Fibroblast of peridontal ligament (primary cell): ENCODE measurements at regions not wholly inside any gene's neighbourhood (a gene's known extent, or its start where the extent isn't known, plus 50 kb on each side); places are given as distances from the start of the nearest gene placed in this dataset.

Experiments used
- DNase-seq: peaks from one replicate; pipeline ENCODE4 v3.0.0-alpha.2; 2010; ENCODE audit errors: extremely low read depth

- DNase-seq = no peak
These were observed 866.6 kb downstream of the BRD1 start for GRCh38 chr22:48960980-48961660.

GRCh38 chr22:48960576-48960975 lies 867.1 kb downstream of the BRD1 start:
- no peak for DNase-seq

GRCh38 chr22:48959496-48959895 lies 868.2 kb downstream of the BRD1 start:
- no peak for DNase-seq

DNA sequence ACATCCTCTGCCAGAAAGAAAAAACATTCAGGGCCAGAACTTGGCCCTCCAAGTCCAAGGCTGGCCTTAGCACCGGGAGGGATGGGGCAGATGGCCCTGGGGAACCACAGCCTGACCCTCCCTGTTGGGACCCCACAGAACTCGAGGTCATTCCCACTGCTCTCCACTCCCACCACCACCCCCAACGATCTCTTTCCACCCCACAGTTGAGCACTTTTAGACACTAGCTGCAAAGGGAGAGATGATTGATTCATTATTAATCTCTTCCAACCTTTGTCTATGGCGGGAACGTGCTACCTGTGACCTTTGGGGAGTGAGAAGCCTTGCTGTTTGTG lies 869.7 kb downstream of the BRD1 start:
- no peak for DNase-seq

- DNase-seq = no peak
These were observed 870.2 kb downstream of the BRD1 start for GRCh38 chr22:48957311-48957986.

DNA sequence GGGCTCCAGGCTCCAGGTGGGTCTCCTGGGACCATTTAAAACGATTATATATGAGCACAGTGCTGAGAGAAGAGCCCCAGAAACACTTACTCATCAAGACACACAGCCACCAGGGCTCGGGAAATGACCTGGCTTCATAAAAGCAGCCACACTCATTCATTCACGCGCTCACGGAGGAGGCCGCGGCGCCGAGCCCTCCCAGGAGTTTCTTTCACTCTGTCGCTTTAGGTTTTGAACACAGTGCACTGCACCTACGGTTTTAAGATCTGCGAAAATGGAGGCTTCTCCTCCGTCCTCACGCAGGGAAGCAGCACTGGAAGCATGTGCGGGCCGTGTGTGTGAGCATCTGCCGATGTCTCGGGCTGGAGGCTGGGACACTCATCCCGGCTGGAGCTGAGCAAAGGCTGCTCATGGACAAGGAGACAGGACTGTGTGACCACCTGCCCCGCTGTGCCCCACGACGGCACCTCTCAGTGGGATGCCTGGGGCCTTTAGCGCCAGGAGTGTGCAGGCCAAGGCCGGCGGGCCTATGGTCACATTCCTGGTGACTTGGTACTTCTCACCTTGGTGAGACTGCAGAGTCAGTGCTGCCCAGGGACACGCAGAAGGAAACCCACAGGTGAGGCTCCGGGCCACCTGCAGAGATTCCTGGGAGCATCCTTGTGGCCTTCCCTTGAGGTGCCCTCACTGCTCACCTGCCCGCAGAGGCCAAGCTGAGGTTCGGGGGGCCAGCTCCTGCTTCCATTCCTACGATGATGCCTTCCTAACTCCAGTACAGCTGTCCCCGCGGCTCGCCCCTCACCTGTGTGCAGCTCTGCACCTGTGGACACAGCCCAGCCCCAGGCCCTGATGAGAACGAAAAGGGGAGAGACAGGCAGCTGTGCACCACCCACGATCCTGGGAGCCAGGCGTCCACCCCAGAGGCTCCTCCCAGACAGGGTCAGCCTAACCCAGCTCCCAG lies 872.0 kb downstream of the BRD1 start:
- no peak for DNase-seq

DNA sequence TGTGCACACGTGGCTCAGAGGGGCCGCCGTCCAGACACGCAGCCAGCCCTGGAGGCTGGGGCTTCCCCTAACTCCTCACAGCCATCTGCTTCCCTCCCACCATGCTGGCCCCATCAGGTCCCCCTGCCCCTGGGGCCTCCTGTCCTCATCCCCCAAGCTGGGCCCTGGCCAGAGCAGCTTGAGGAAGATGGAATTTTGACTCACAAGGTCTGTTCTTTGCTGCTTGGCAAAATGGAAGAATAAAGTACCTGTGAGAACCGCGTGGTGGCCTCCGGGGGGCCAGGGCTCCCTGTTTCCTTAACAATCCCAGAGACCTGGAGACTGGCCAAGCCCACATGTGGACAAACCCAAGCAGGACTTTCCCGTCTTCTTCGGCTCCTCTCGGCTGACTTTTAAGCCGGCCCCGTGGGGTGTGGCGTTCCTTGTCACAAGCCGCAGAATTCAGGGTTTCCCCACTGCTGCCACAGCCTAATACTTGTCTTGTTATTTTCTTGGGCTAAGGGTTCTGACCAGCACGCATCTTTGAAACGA lies 872.8 kb downstream of the BRD1 start:
- no peak for DNase-seq

- DNase-seq = no peak
These were observed 873.8 kb downstream of the BRD1 start for GRCh38 chr22:48953830-48954229.

DNA sequence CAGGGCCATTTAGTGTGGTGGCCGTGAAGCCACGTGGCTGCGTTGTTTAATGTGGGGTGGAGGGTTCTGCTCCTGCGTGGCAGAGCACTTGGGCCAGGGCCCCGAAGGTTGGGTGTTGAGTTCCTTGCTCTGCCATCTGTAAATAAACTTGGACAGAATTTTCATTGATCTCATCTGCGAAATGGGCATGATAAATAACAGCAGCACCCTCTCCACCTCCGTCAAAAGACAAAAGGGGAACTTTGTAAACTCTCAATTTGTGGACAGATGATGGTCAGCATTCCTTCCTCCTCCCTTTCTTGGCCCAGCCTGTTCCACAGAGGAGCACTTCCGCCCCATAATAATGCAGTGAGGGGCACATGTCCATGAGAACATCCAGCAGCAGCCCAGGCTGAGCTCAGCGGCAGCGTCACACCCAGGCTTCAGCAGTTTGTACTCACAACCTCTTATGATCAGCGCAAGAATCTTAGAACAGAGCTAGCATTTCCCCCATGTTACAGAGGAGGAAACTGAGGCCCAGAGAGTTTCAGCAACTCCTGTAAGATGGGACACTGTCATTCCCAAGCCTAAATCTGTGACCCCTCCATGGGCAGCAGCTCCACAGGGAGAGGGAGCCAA lies 874.5 kb downstream of the BRD1 start:
- no peak for DNase-seq

GRCh38 chr22:48952256-48953102 lies 875.2 kb downstream of the BRD1 start:
- DNase-seq = no peak

GRCh38 chr22:48951836-48952235 lies 875.8 kb downstream of the BRD1 start:
- no peak for DNase-seq

DNA sequence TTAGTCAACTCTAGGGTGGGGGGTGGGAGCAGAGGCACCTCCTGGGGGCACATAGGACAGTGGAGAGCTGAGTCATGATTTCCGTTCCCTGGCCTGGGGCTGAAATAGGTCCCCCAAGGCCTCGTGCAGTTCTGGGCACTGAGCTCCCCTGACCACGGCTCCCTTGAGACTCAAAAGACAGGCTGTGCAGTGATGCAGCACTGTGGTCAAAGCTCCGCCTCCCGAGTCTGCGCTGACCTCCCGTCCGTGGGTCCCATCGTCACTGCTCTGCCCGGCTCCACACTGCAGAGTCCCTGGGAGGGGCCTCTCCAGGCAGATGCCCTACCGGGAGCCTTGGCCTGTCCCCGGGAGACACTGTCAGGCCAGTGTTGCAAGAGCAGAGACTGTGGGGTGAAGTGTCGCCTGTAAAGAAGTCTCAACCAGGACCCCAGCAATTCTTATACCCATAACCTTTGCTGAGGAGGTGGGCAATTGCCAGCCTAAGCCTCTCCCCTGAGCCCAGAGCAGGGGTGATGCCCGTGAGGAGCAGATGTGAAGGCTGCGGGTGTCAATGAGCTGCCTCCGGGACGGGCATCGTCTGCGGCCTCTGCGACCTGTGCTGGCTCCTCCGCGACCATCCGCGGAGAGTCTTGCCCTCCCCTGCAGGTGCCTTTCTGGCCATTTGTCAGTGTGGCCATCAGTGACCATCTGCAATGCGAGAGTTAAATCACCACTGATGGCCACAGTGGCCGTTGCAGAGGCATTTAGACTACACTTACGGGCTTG lies 877.3 kb downstream of the BRD1 start:
- no peak for DNase-seq

- DNase-seq = no peak
These were observed 878.1 kb downstream of the BRD1 start for GRCh38 chr22:48949375-48950149.

DNA sequence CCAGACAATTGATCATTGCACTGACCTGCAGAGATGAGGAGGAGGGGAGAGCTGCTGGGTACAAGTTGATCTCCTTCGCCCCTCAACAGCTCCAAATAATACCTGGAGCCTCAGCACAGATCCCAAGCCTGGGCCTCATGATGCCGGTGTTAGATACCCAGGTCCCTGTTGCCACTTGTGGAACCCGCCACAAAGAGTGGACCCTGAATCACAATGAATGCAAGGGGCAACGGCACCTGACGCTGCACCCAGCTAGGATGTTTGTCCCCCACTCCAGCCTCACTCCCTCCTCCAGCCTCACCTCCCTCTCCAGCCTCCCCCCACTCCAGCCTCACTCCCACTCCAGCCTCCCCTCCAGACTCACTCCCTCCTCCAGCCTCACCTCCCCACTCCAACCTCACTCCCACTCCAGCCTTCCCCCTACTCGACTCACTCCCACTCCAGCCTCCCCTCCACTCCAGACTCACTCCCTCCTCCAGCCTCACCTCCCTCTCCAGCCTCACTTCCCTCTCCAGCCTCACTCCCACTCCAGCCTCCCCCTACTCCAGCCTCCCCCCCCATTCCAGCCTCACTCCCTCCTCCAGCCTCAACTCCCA lies 879.0 kb downstream of the BRD1 start:
- DNase-seq = no peak

GRCh38 chr22:48947636-48948035 lies 880.0 kb downstream of the BRD1 start:
- no peak for DNase-seq

GRCh38 chr22:48945621-48946458 lies 881.8 kb downstream of the BRD1 start:
- DNase-seq = no peak

DNA sequence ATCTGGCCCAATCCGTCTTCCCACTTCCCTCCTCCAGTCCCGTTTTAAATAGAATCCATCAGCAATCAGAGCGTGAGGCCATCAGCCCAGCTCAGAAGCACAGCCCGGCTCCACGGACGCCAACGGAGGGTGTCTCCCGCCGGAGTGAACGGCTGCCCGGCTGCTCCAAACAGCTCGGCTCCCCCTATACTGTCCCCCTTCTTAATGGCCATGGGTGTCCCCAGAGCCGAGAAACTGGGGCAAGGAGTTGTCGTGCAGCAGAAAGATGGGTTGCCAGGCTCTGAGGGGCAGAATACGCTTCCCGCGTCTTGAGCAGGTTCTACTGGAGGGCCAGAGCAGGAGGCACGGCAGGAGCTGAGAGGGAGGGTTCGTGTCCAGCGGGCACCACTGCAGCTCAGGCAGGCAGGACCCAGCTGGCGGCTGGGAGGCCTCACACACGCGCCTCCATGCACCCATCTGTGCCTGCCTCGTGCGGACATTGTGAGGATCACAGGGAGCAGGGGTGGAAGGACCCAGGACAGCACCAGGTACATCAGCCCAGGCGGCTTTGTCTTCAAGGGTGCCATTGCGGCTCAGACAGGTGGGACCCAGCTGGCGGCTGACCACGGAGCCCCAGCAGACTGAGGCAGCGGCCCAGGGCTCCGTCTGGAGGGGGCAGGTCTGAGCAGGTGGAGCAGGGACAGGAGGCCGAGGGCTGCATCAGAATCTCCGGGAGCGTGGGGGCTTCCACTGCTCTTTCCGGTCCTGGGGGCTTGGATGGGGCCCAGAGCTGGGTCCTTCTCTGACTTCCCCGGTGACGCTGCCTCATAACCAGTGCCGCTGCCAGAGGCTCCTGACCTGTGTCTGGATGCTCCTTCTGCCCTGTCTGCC lies 882.7 kb downstream of the BRD1 start:
- DNase-seq = no peak
